ENCODE measurements at regions not wholly inside any gene's neighbourhood (a gene's known extent, or its start where the extent isn't known, plus 50 kb on each side); places are given as distances from the start of the nearest gene placed in this dataset.

DNA sequence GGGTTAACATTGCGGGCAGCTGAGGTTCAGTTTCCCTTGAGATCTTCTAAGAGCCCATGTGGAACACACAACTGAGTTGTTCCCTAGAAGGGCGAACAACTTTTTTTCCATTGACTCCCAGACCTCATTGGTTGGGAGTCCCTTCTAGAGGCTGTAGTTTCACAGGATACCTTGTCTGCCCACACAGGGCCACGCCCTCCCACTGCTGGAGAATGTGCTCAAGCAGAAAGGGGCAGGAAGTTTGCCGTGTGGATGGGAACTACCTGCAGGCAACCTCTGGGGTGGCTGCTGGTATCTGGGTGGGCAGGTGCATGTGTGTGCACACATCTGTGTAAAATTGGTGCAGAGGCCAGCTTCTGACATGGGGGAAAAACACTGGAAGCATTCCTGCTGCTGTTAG lies 178.8 kb upstream of the PSMD7 start:
- TF ChIP-seq ZFX (IDR thresholded peaks at IDR 0.05) = no peak
- TF ChIP-seq, protein P1, sequence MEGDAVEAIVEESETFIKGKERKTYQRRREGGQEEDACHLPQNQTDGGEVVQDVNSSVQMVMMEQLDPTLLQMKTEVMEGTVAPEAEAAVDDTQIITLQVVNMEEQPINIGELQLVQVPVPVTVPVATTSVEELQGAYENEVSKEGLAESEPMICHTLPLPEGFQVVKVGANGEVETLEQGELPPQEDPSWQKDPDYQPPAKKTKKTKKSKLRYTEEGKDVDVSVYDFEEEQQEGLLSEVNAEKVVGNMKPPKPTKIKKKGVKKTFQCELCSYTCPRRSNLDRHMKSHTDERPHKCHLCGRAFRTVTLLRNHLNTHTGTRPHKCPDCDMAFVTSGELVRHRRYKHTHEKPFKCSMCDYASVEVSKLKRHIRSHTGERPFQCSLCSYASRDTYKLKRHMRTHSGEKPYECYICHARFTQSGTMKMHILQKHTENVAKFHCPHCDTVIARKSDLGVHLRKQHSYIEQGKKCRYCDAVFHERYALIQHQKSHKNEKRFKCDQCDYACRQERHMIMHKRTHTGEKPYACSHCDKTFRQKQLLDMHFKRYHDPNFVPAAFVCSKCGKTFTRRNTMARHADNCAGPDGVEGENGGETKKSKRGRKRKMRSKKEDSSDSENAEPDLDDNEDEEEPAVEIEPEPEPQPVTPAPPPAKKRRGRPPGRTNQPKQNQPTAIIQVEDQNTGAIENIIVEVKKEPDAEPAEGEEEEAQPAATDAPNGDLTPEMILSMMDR (conservative IDR thresholded peaks at IDR 0.05) = no peak
- H3K27ac ChIP-seq = no peak overlapping the region

DNA sequence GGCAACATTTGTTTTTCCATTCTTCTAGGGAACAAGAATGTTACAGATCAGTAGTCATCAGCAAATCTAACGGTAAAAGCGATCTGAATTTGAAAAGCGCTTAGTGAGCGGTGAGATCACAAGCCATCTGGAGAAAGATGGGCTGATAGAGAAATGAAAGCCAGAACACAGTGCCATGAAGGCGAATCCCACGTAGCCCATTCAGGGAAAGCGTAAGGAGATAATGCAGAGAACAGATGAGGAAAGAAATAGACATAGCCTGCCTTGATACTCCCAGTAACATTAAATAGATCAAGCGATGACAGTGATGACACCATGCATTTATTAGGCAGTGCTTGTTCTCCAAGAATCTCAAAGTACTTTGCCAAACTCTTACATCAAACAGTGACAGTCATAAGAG lies 183.1 kb upstream of the PSMD7 start:
- TF ChIP-seq, protein P1 (conservative IDR thresholded peaks at IDR 0.05) = no peak
- no peak for TF ChIP-seq ZFX (IDR thresholded peaks at IDR 0.05)
- no peak overlapping the region for H3K27ac ChIP-seq

DNA sequence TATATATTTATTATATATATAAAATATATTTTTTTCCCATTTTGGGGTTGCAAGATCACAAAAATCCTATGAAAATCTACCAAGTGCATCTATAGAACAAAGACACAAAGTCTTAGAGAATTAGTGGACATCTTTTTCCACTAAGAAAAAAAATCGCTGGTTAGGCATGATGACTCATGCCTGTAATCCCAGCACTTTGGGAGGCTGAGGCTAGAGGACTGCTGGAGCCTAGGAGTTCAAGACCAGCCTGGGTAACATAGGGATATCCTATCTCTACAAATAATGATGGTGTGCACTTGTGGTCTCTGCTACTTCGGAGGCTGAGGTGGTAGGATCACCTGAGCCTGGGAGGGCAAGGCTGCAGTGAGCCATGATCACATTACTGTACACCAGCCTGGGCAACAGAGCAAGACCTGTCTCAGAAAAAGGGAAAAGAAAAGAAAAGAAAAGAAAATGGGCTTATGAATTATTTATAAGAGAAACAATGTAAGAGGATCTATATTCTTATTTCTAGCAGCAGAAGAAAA lies 185.1 kb upstream of the PSMD7 start:
- H3K27ac ChIP-seq = no peak overlapping the region
- TF ChIP-seq ZFX (IDR thresholded peaks at IDR 0.05) = no peak
- TF ChIP-seq, protein P1 (conservative IDR thresholded peaks at IDR 0.05) = no peak

DNA sequence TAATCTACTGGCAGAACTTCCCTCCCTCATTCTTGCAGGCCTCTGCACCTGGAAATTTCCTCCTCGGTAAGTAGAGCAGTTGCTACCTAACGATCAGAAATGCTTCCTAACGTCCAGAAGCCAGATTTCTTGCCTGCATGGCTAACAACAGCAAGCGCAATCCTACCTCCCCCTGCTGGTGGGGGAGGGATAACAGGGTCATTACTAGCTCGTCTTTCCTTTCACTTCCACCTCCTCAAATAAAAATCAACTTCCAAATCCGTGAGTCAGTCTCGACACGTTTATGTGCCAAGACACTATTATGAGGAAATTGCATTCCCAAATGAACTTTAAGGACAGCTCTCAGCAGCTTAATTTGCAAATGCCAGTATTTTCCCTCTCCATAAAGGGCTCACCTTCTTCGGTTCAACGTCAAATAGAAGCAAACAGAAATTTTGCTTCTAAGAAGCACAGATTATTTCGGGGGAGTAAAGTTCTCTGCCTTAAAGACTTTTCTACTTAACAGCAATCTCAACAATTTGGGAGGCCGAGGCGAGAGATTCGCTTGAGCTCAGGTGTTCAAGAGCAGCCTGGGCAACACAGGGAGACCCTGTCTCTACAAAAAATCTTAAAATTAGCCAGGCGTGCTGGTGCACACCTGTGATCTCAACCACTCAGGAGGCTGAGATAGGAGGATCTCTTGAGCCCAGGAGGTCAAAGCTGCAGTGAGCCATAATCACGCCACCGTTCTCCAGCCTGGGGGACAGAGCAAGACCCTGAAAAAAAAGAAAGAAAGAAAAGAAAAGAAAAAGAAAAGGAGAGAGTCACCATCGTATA lies 188.6 kb upstream of the PSMD7 start:
- H3K27ac ChIP-seq = no peak overlapping the region
- TF ChIP-seq ZFX (IDR thresholded peaks at IDR 0.05) = no peak
- TF ChIP-seq, protein P1 (conservative IDR thresholded peaks at IDR 0.05) = peak; percentile 90

DNA sequence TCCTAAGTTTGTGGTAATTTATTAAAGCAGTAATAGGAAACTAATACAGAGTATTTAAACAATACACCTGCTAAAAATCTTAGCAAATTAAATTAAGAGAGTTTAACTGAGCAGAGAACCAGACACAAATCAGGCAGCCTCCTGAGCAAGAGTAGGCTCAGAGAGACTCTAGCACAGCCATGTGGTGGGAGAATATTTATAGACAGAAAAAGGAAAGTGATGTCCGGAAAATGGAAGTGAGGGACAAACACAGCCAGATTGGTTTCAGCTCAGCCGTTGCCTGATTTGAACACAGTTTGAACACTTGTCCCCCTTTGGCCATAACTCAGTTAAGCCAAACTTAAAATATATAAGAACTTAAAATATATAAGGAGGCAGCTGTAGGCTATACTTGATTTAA lies 192.6 kb upstream of the PSMD7 start:
- TF ChIP-seq ZFX (IDR thresholded peaks at IDR 0.05) = no peak
- TF ChIP-seq, protein P1 (conservative IDR thresholded peaks at IDR 0.05) = no peak
- no peak overlapping the region for H3K27ac ChIP-seq

DNA sequence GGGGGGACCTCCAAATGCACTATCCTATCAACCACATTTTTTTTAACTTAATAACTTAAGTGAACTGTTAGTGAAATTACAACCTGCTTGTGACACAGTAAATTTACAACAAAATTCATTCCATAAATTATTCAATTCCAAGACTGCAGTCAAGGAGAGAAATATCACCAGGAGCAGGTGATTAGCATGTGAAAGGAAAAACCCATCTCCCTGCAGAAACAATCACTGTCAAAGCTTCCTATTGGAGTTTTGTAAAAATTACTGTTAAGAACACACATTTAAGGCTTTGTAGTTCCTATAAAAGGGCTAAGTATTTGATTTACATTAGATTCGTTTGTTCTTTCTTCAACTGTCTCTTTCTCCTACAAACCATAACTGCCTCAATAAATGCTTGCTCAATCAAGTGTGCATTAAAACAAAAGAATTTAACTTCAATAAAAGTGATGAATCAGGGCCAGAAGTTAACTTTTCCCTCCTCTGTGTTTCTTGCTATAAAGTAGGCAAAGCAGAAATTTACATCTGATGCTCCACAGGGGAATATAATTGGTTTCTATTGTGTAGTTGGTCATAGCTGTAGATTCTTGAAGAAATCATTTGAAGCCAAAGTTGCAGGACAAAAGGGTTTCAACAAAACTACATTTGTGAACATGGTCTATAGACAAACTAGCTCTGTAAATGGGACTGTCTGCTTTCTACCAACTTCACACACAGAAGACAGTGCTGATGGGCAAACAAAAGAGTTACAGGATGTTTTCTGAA lies 195.1 kb upstream of the PSMD7 start:
- H3K27ac ChIP-seq = no peak overlapping the region
- TF ChIP-seq, protein P1 (conservative IDR thresholded peaks at IDR 0.05) = no peak
- no peak for TF ChIP-seq ZFX (IDR thresholded peaks at IDR 0.05)

Data from C4-2B (cell line).